Omental fat pad (tissue), 3 donors: ENCODE measurements at regions not wholly inside any gene's neighbourhood (a gene's known extent, or its start where the extent isn't known, plus 50 kb on each side); places are given as distances from the start of the nearest gene placed in this dataset.
"Not testable (repeated sequence)": the region's sequence is repeated elsewhere in the genome, so short reads cannot be mapped to it uniquely, and the experiment has no call there.

ENCODE experiments used
- ATAC-seq: fragments of 150-250 bp; one replicate; pipeline ENCODE4 v1.9.1; 2016; ENCODE audit warnings: mild to moderate bottlenecking, moderate library complexity; ENCODE audit not compliant: low FRiP score
- DNase-seq: peaks from one replicate; pipeline ENCODE4 v3.0.0-alpha.2; 2019; ENCODE audit warnings: low spot score
- CTCF ChIP-seq, 3 donors: fragments of 450-650 bp; IDR thresholded peaks; one replicate each; pipeline ENCODE4 v1.5.1; 2016 to 2017; ENCODE audit warnings: antibody characterized with exemption in 3 of 3, mild to moderate bottlenecking in 3 of 3, moderate library complexity in 2 of 3

GRCh38 chr2:138418453-138418852, 83.1 kb upstream of the SPOPL start:
- no peak for DNase-seq
- ATAC-seq: no peak
- TF ChIP-seq CTCF (IDR thresholded peaks at IDR 0.05): no peak

- DNase-seq (no peak), ATAC-seq (peak; percentile 44)
- no peak for TF ChIP-seq CTCF (IDR thresholded peaks at IDR 0.05)
Observed at GRCh38 chr2:138421315-138421970, 80.1 kb upstream of the SPOPL start.

- no peak for DNase-seq
- no peak for TF ChIP-seq CTCF (IDR thresholded peaks at IDR 0.05)
- ATAC-seq: peak; percentile 75
Observed at GRCh38 chr2:138421971-138422335, 79.6 kb upstream of the SPOPL start.

- TF ChIP-seq CTCF (IDR thresholded peaks at IDR 0.05): no peak
- DNase-seq (no peak), ATAC-seq (no peak)
Observed at GRCh38 chr2:138423198-138423597, 78.4 kb upstream of the SPOPL start.

GRCh38 chr2:138423745-138424144, 77.8 kb upstream of the SPOPL start:
- ATAC-seq (no peak), DNase-seq (no peak)
- TF ChIP-seq CTCF (IDR thresholded peaks at IDR 0.05): no peak

GRCh38 chr2:138424436-138425140, 77.0 kb upstream of the SPOPL start:
- no peak for TF ChIP-seq CTCF (IDR thresholded peaks at IDR 0.05)
- DNase-seq (no peak), ATAC-seq (no peak)

GRCh38 chr2:138426116-138426515, 75.5 kb upstream of the SPOPL start:
- not testable (repeated sequence) for ATAC-seq, DNase-seq
